GM12864 (cell line): ENCODE measurements at regions not wholly inside any gene's neighbourhood (a gene's known extent, or its start where the extent isn't known, plus 50 kb on each side); places are given as distances from the start of the nearest gene placed in this dataset.

ENCODE experiments used
- DNase-seq: peaks from one replicate; pipeline ENCODE4 v3.0.0-alpha.2; 2011; ENCODE audit warnings: low read depth
- H3K4me3 ChIP-seq: 2 replicates; pipeline ENCODE4 v1.5.1; 2011; ENCODE audit warnings: mild to moderate bottlenecking, low read depth, low read length, control low read depth
- TF ChIP-seq, protein P1 (sequence below): IDR thresholded peaks from 2 replicates; pipeline ENCODE4 v1.5.1; 2011; ENCODE audit warnings: low read depth, mild to moderate bottlenecking, moderate library complexity, low read length, control low read depth, inconsistent platforms; ENCODE audit errors: missing control alignments

DNA sequence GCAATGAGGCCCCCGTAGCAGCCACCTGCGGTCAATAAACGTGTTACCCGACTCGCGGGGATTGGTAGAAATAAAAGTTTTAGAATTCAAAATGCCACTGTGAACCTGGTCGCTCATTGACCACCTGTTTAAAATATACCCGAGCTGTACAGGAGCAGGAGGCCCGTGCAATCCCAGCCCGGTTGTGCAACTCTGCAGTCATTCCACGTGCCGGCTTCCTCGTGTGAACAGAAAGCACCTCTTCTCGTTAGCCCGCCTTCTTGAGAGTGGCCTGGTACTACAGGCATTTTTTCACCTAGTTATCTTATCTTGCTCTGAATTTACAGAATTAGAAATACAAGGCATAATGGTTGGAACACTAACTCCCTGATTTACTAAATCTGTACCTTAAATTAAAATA, 660.7 kb downstream of the GALR1 start:
- DNase-seq: no peak
- TF ChIP-seq, protein P1, sequence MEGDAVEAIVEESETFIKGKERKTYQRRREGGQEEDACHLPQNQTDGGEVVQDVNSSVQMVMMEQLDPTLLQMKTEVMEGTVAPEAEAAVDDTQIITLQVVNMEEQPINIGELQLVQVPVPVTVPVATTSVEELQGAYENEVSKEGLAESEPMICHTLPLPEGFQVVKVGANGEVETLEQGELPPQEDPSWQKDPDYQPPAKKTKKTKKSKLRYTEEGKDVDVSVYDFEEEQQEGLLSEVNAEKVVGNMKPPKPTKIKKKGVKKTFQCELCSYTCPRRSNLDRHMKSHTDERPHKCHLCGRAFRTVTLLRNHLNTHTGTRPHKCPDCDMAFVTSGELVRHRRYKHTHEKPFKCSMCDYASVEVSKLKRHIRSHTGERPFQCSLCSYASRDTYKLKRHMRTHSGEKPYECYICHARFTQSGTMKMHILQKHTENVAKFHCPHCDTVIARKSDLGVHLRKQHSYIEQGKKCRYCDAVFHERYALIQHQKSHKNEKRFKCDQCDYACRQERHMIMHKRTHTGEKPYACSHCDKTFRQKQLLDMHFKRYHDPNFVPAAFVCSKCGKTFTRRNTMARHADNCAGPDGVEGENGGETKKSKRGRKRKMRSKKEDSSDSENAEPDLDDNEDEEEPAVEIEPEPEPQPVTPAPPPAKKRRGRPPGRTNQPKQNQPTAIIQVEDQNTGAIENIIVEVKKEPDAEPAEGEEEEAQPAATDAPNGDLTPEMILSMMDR: no peak
- no peak overlapping the region for H3K4me3 ChIP-seq

DNA sequence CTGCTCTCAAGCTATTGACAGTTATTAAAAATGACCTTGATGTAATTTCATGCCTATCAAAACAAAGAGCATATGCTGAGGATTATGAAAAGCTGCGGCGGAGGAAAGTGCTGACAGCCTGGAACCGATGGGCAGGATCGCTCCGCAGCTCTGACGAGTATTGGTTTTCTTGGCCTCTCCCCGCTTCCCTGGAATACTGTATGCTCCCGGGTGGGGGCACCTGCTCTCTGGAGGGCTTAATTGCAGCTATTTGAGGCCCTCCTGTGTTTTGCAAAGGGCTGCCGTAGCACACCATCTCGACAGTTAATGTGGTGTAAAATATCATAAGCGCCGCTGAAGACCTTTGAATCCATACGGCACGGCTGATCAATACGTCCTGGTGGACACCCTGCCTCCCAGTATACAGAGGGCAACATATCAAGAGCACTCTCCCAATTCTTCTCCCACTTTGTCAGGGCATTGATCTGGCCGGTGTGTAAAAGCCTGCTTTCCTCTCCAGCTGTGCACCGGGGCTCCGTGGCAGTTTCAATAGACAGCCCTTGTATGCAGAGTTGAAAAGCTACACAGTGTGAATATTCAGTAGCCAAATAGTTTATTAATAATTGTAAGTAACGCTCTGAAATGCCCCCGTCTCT, 662.4 kb downstream of the GALR1 start:
- DNase-seq: no peak
- TF ChIP-seq, protein P1: no peak
- H3K4me3 ChIP-seq: no peak overlapping the region

- no peak overlapping the region for H3K4me3 ChIP-seq
- DNase-seq: no peak
- TF ChIP-seq, protein P1: no peak
Measured at GRCh38 chr18:77918730-77919129, 669.1 kb downstream of the GALR1 start.

GRCh38 chr18:77919923-77920322, 670.3 kb downstream of the GALR1 start:
- TF ChIP-seq, protein P1: no peak
- no peak overlapping the region for H3K4me3 ChIP-seq
- DNase-seq: no peak

- DNase-seq: no peak
- TF ChIP-seq, protein P1: no peak
- no peak overlapping the region for H3K4me3 ChIP-seq
Measured at GRCh38 chr18:77935342-77935741, 685.7 kb downstream of the GALR1 start.

GRCh38 chr18:77940566-77940965, 690.9 kb downstream of the GALR1 start:
- DNase-seq: no peak
- no peak overlapping the region for H3K4me3 ChIP-seq
- TF ChIP-seq, protein P1: no peak

GRCh38 chr18:77944533-77944932, 694.9 kb downstream of the GALR1 start:
- no peak overlapping the region for H3K4me3 ChIP-seq
- DNase-seq: no peak
- TF ChIP-seq, protein P1: no peak
